H1 (cell line): ENCODE measurements at regions not wholly inside any gene's neighbourhood (a gene's known extent, or its start where the extent isn't known, plus 50 kb on each side); places are given as distances from the start of the nearest gene placed in this dataset.

Experiments used
- CTCF ChIA-PET: fragments of 300-600 bp; sonication (Branson Sonifier 250); formaldehyde crosslinking; loops from one replicate; lab custom pipeline; 2021; ENCODE audit not compliant: partially characterized antibody; lab: Charles Lee
- POLR2A ChIA-PET: fragments of 300-600 bp; sonication (Branson Sonifier 250); formaldehyde crosslinking; loops from one replicate; lab custom pipeline; 2021; ENCODE audit warnings: inconsistent platforms; ENCODE audit not compliant: partially characterized antibody; lab: Charles Lee
- DNase-seq, 2 experiments: peaks; one replicate each; pipeline versions ENCODE4 v3.0.0 to v3.0.0-alpha.2; 2010 to 2022; ENCODE audit warnings: low spot score in 2 of 2, low read depth in 1 of 2, mixed read lengths in 1 of 2
- FAIRE-seq: peaks from 2 replicates; lab custom pipeline; 2011; peaks lifted over from hg19 to GRCh38; lab: Jason Lieb, UNC
- H2AFZ ChIP-seq: 2 replicates; pipeline ENCODE4 v1.8.1; 2012; ENCODE audit warnings: low read length, inconsistent platforms
- H2AK5ac ChIP-seq: 2 replicates; pipeline ENCODE4 v1.6.1; 2013; ENCODE audit warnings: low read depth, low read length
- H2BK120ac ChIP-seq: replicated peaks from 2 replicates; pipeline ENCODE3; 2013; ENCODE audit warnings: low read depth, low read length, inconsistent platforms
- H2BK12ac ChIP-seq: 2 replicates; pipeline ENCODE4 v1.6.1; 2013; ENCODE audit warnings: low read depth, low read length
- H2BK15ac ChIP-seq: 2 replicates; pipeline ENCODE4 v1.6.1; 2013; ENCODE audit warnings: low read length
- H2BK20ac ChIP-seq: 2 replicates; pipeline ENCODE4 v1.6.1; 2013; ENCODE audit warnings: low read length
- H2BK5ac ChIP-seq: 2 replicates; pipeline ENCODE4 v1.6.1; 2013; ENCODE audit warnings: low read depth, low read length
- H3K14ac ChIP-seq: 2 replicates; pipeline ENCODE4 v1.6.1; 2013; ENCODE audit warnings: inconsistent platforms; ENCODE audit not compliant: insufficient read length
- H3K18ac ChIP-seq: 2 replicates; pipeline ENCODE4 v1.6.1; 2013; ENCODE audit warnings: low read length; ENCODE audit errors: extremely low read depth
- H3K23ac ChIP-seq: 2 replicates; pipeline ENCODE4 v1.6.1; 2013; ENCODE audit warnings: inconsistent platforms; ENCODE audit not compliant: insufficient read length
- H3K23me2 ChIP-seq: 2 replicates; pipeline ENCODE4 v1.6.1; 2013; ENCODE audit warnings: low read depth, low read length
- H3K27ac ChIP-seq: 2 replicates; pipeline ENCODE4 v1.6.1; 2011; ENCODE audit warnings: low read depth, low read length, inconsistent platforms
- H3K27me3 ChIP-seq, 4 experiments: replicated peaks in 1 of 4; 1 replicate in 1 of 4; 2 replicates in 3 of 4; pipeline versions ENCODE4 v1.6.1 to v1.8.1; 2011 to 2013; ENCODE audit warnings: low read length in 3 of 4, mild to moderate bottlenecking in 3 of 4, inconsistent platforms in 2 of 4, mixed read lengths in 2 of 4, moderate library complexity in 1 of 4; ENCODE audit not compliant: control insufficient read depth in 3 of 4, insufficient read depth in 3 of 4; ENCODE audit errors: extremely low read depth in 1 of 4
- H3K36me3 ChIP-seq, 4 experiments: 2 replicates each; pipeline versions ENCODE4 v1.6.1 to v1.8.1; 2011 to 2013; ENCODE audit warnings: mild to moderate bottlenecking in 4 of 4, low read length in 3 of 4, moderate library complexity in 2 of 4, control low read depth in 1 of 4, inconsistent platforms in 1 of 4; ENCODE audit not compliant: insufficient read depth in 4 of 4, control insufficient read depth in 2 of 4
- H3K4ac ChIP-seq: replicated peaks from 2 replicates; pipeline ENCODE3; 2013; ENCODE audit warnings: low read length, low read depth, mixed read lengths, inconsistent platforms; ENCODE audit not compliant: insufficient read length
- H3K4me1 ChIP-seq, 4 experiments: replicated peaks in 1 of 4; 1 replicate in 1 of 4; 2 replicates in 3 of 4; pipeline versions ENCODE4 v1.6.1 to v1.8.1; 2011 to 2013; ENCODE audit warnings: low read length in 3 of 4, inconsistent platforms in 2 of 4, mixed read lengths in 1 of 4; ENCODE audit not compliant: insufficient read depth in 4 of 4, control insufficient read depth in 3 of 4
- H3K4me2 ChIP-seq, 2 experiments: 2 replicates each; pipeline versions ENCODE4 v1.6.1 to v1.8.1; 2011 to 2013; ENCODE audit warnings: low read depth in 2 of 2, low read length in 2 of 2, control low read depth in 1 of 2, inconsistent platforms in 1 of 2, mild to moderate bottlenecking in 1 of 2; ENCODE audit not compliant: insufficient read depth in 1 of 2
- H3K4me3 ChIP-seq, 4 experiments: fragments of 200-600, 300-600 bp in 1 of 4; sonication (generic), shearing (Covaris generic), sonication (Bioruptor Twin) in 1 of 4; 2 replicates each; pipeline versions ENCODE4 v1.5.1 to v1.8.1; 2011 to 2016; ENCODE audit warnings: low read length in 4 of 4, low read depth in 3 of 4, control low read depth in 2 of 4, inconsistent platforms in 2 of 4, mild to moderate bottlenecking in 2 of 4, mixed read lengths in 1 of 4, moderate library complexity in 1 of 4; ENCODE audit not compliant: insufficient read depth in 2 of 4; ENCODE audit errors: extremely low read depth in 1 of 4
- H3K56ac ChIP-seq: replicated peaks from 2 replicates; pipeline ENCODE3; 2013; ENCODE audit warnings: low read depth, mild to moderate bottlenecking, mixed read lengths, low read length, inconsistent platforms; ENCODE audit not compliant: insufficient read length
- H3K79me1 ChIP-seq: 2 replicates; pipeline ENCODE4 v1.6.1; 2013; ENCODE audit warnings: low read depth, low read length, control low read depth
- H3K79me2 ChIP-seq, 2 experiments: 2 replicates each; pipeline versions ENCODE4 v1.6.1 to v1.8.1; 2012 to 2013; ENCODE audit warnings: low read length in 2 of 2, mild to moderate bottlenecking in 2 of 2, inconsistent platforms in 1 of 2; ENCODE audit not compliant: insufficient read depth in 2 of 2, control insufficient read depth in 1 of 2
- H3K9ac ChIP-seq, 4 experiments: replicated peaks in 1 of 4; 1 replicate in 1 of 4; 2 replicates in 3 of 4; pipeline versions ENCODE4 v1.6.1 to v1.8.1; 2011 to 2013; ENCODE audit warnings: low read depth in 3 of 4, low read length in 3 of 4, control low read depth in 2 of 4, mild to moderate bottlenecking in 2 of 4, moderate library complexity in 2 of 4, inconsistent platforms in 1 of 4; ENCODE audit errors: extremely low read depth in 1 of 4
- H3K9me3 ChIP-seq, 2 experiments: 2 replicates each; pipeline versions ENCODE4 v1.6.1 to v1.8.1; 2012 to 2013; ENCODE audit warnings: mild to moderate bottlenecking in 2 of 2, moderate library complexity in 2 of 2, control low read depth in 1 of 2, inconsistent platforms in 1 of 2, low read depth in 1 of 2, low read length in 1 of 2, mixed read lengths in 1 of 2; ENCODE audit not compliant: insufficient read depth in 2 of 2
- H4K20me1 ChIP-seq, 2 experiments: replicated peaks in 1 of 2; 2 replicates each; pipeline versions ENCODE3 to v1.8.1; 2011 to 2013; ENCODE audit warnings: inconsistent platforms in 2 of 2, low read length in 2 of 2, mild to moderate bottlenecking in 1 of 2; ENCODE audit not compliant: insufficient read depth in 2 of 2, control insufficient read depth in 1 of 2
- H4K5ac ChIP-seq: 2 replicates; pipeline ENCODE4 v1.6.1; 2013; ENCODE audit warnings: low read length, low read depth, mixed read lengths, inconsistent platforms; ENCODE audit not compliant: insufficient read length
- H4K8ac ChIP-seq: 2 replicates; pipeline ENCODE4 v1.8.0; 2013; ENCODE audit warnings: mild to moderate bottlenecking, moderate library complexity, low read length, inconsistent platforms; ENCODE audit not compliant: insufficient read depth; ENCODE audit errors: extremely low read depth
- H4K91ac ChIP-seq: replicated peaks from 2 replicates; pipeline ENCODE3; 2013; ENCODE audit warnings: low read length, mixed read lengths, inconsistent platforms; ENCODE audit not compliant: insufficient read length
- ASH2L ChIP-seq: fragments of 200-600, 300-600 bp; sonication (generic); IDR thresholded peaks from one replicate; pipeline ENCODE4 v1.7.1; 2017; ENCODE audit warnings: low read length
- BRCA1 ChIP-seq: IDR thresholded peaks from 2 replicates; pipeline ENCODE4 v1.6.1; 2012; ENCODE audit warnings: low read depth, low read length, improper control_type of control experiment
- GABPA ChIP-seq: IDR thresholded peaks from 2 replicates; pipeline ENCODE4 v1.6.1; 2011; ENCODE audit warnings: mild to moderate bottlenecking, low read length, moderate library complexity, borderline replicate concordance; ENCODE audit not compliant: insufficient read depth
- HDAC2 ChIP-seq, 2 experiments: fragments of 300-600 bp in 1 of 2; sonication (generic) in 1 of 2; IDR thresholded peaks; 2 replicates each; pipeline ENCODE4 v1.6.1; 2011 to 2012; ENCODE audit warnings: low read depth in 2 of 2, low read length in 2 of 2, mild to moderate bottlenecking in 2 of 2, moderate library complexity in 2 of 2, borderline replicate concordance in 1 of 2, inconsistent platforms in 1 of 2
- HDAC6 ChIP-seq: IDR thresholded peaks from one replicate; pipeline ENCODE4 v1.7.1; 2012; ENCODE audit warnings: low read depth, mild to moderate bottlenecking, inconsistent platforms, low read length, moderate library complexity
- JUN ChIP-seq: IDR thresholded peaks from 2 replicates; pipeline ENCODE4 v1.6.1; 2011; ENCODE audit warnings: low read depth, mild to moderate bottlenecking, improper control_type of control experiment, low read length
- JUND ChIP-seq: IDR thresholded peaks from 2 replicates; pipeline ENCODE4 v1.6.1; 2011; ENCODE audit warnings: mild to moderate bottlenecking, improper control_type of control experiment, low read length
- KDM1A ChIP-seq: fragments of 200-600, 300-600 bp; sonication (generic); IDR thresholded peaks from 2 replicates; pipeline ENCODE4 v1.7.1; 2016; ENCODE audit warnings: mild to moderate bottlenecking, low read length, borderline replicate concordance
- MAX ChIP-seq: IDR thresholded peaks from 2 replicates; pipeline ENCODE4 v1.6.1; 2012; ENCODE audit warnings: inconsistent platforms
- NANOG ChIP-seq: IDR thresholded peaks from 2 replicates; pipeline ENCODE4 v1.6.1; 2011; ENCODE audit warnings: low read length, low read depth, mild to moderate bottlenecking, inconsistent platforms; ENCODE audit not compliant: insufficient read depth, poor library complexity, severe bottlenecking
- POLR2AphosphoS5 ChIP-seq: IDR thresholded peaks from 2 replicates; pipeline ENCODE4 v1.6.1; 2011; ENCODE audit warnings: low read depth, low read length
- RBBP5 ChIP-seq: IDR thresholded peaks from 2 replicates; pipeline ENCODE4 v1.7.1; 2012; ENCODE audit warnings: low read depth, mild to moderate bottlenecking, inconsistent platforms, low read length, moderate library complexity, borderline replicate concordance
- RFX5 ChIP-seq: IDR thresholded peaks from 2 replicates; pipeline ENCODE4 v1.6.1; 2011; ENCODE audit warnings: low read depth, low read length, improper control_type of control experiment, borderline replicate concordance
- TBP ChIP-seq: IDR thresholded peaks from 2 replicates; pipeline ENCODE4 v1.6.1; 2011; ENCODE audit warnings: low read depth, low read length, improper control_type of control experiment
- ZNF274 ChIP-seq: IDR thresholded peaks from 2 replicates; pipeline ENCODE4 v1.7.0; 2012; ENCODE audit warnings: low read length, borderline replicate concordance; ENCODE audit errors: extremely low read depth
- WGBS, 2 experiments: shearing (Covaris generic) in 1 of 2; methylation state at CpG; one replicate each; pipeline versions ENCODE4 v1.1.6 to v1.1.7; 2013 to 2015; ENCODE audit warnings: low lambda C conversion rate in 2 of 2, mixed read lengths in 2 of 2, inconsistent platforms in 1 of 2, low coverage in 1 of 2, missing lambda C conversion rate in 1 of 2; ENCODE audit not compliant: insufficient replicate concordance in 2 of 2, insufficient coverage in 1 of 2, insufficient read length in 1 of 2; ENCODE audit errors: extremely low coverage in 1 of 2, missing lambda C conversion rate in 1 of 2; 5-methylcytosine and 5-hydroxymethylcytosine counted together

- CTCF ChIA-PET, result interaction anchor here (0.6 kb wide), 1 partner anchor 381 kb away, joined by 3 read pairs; no protein-coding TSS in a partner anchor
- TF ChIP-seq ZNF274, result no peak
- TF ChIP-seq HDAC6, result no peak
- no peak for TF ChIP-seq ASH2L
- no peak for TF ChIP-seq KDM1A
- TF ChIP-seq JUN, result no peak
- TF ChIP-seq BRCA1, result no peak
- no peak for TF ChIP-seq GABPA
- TF ChIP-seq HDAC2 (IDR thresholded peaks at IDR 0.05; ENCODE audit: borderline replicate concordance in 1 of 2, low read depth in 2 of 2, low read length in 2 of 2), result no peak
- TF ChIP-seq MAX, result no peak
- no peak for TF ChIP-seq RFX5
- TF ChIP-seq RBBP5, result no peak
- TF ChIP-seq JUND, result no peak
- no peak for TF ChIP-seq TBP
- no peak for TF ChIP-seq NANOG
- no peak for TF ChIP-seq POLR2AphosphoS5
Measured at GRCh38 chr5:118199801-118200200, 788.5 kb downstream of the DTWD2 start.

More at GRCh38 chr5:118199801-118200200, 788.5 kb downstream of the DTWD2 start:
- H2AFZ ChIP-seq, result no peak overlapping the region
- H4K20me1 ChIP-seq, result no peaks in the 10 kb centered on the region
- H3K14ac ChIP-seq, result no peak overlapping the region
- POLR2A ChIA-PET, result no interaction called here
- no peaks in the 10 kb centered on the region for H3K36me3 ChIP-seq
- no peaks in the 10 kb centered on the region for H3K9me3 ChIP-seq
- DNase-seq, result no peak
- 62% methylated on average over 2 of the region's 2 CpGs; no CpG with 5 or more reads in 1 of the 2 experiments for WGBS, 2 experiments
- H2BK120ac ChIP-seq, result no peak overlapping the region
- H3K23me2 ChIP-seq, result no peaks in the 10 kb centered on the region
- no peak for FAIRE-seq
- H3K23ac ChIP-seq, result no peak overlapping the region
- no peak overlapping the region for H4K5ac ChIP-seq
- H2BK15ac ChIP-seq, result no peak overlapping the region
- H4K91ac ChIP-seq, result no peak overlapping the region
- no peak overlapping the region for H2AK5ac ChIP-seq
- no peak overlapping the region for H2BK5ac ChIP-seq
- H3K79me2 ChIP-seq, result no peaks in the 10 kb centered on the region
- no peak overlapping the region for H2BK20ac ChIP-seq
- no peak overlapping the region for H3K18ac ChIP-seq
- H3K4me1 ChIP-seq, result peaks cover 0 to 3% (median 1%) of the 10 kb centered on the region in 4 experiments; a peak in 2 of 7 replicates
- no peak overlapping the region for H3K4ac ChIP-seq
- H3K56ac ChIP-seq, result no peak overlapping the region
- H3K79me1 ChIP-seq, result no peaks in the 10 kb centered on the region
- no peaks in the 10 kb centered on the region for H3K27me3 ChIP-seq
- no peak overlapping the region for H3K27ac ChIP-seq
- H3K4me3 ChIP-seq, result no peak overlapping the region
- no peak overlapping the region for H4K8ac ChIP-seq
- H3K9ac ChIP-seq, result no peak overlapping the region
- no peak overlapping the region for H2BK12ac ChIP-seq
- H3K4me2 ChIP-seq, result no peak overlapping the region
